DOHH2 (cell line): ENCODE measurements at regions not wholly inside any gene's neighbourhood (a gene's known extent, or its start where the extent isn't known, plus 50 kb on each side); places are given as distances from the start of the nearest gene placed in this dataset.

Experiments used
- EZH2phosphoT487 ChIP-seq: fragments of 200-600 bp; sonication (generic); IDR thresholded peaks from 2 replicates; pipeline ENCODE4 v1.6.1; 2017; ENCODE audit warnings: borderline replicate concordance, mild to moderate bottlenecking, antibody characterized with exemption, low read length, moderate library complexity, mixed read lengths
- TF ChIP-seq, protein P1 (sequence below): fragments of 200-600 bp; sonication (generic); IDR thresholded peaks from one replicate; pipeline ENCODE4 v1.5.1; 2014; ENCODE audit warnings: antibody characterized with exemption, mild to moderate bottlenecking, low read depth, low read length; ENCODE audit not compliant: poor library complexity, severe bottlenecking

DNA sequence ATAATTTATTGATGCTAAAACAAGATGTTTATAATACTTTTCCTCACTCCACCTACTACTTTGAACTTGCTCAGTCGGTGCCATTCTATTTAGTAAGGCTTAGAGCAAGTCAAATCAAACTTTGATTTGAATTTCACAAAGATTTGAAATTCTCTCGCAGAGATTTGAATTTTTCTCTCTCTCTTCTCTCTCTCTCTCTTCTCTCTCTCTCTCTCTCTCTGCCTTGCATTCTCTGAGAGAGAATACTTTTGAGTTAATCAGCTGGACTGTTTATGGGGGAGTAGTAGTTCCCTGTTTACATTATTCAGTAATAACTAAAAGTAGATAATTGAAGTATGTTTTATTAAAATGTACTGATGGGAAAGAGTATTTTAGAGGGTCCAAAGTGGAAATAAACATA lies 488.5 kb upstream of the ANKRD30A start:
- TF ChIP-seq, protein P1, sequence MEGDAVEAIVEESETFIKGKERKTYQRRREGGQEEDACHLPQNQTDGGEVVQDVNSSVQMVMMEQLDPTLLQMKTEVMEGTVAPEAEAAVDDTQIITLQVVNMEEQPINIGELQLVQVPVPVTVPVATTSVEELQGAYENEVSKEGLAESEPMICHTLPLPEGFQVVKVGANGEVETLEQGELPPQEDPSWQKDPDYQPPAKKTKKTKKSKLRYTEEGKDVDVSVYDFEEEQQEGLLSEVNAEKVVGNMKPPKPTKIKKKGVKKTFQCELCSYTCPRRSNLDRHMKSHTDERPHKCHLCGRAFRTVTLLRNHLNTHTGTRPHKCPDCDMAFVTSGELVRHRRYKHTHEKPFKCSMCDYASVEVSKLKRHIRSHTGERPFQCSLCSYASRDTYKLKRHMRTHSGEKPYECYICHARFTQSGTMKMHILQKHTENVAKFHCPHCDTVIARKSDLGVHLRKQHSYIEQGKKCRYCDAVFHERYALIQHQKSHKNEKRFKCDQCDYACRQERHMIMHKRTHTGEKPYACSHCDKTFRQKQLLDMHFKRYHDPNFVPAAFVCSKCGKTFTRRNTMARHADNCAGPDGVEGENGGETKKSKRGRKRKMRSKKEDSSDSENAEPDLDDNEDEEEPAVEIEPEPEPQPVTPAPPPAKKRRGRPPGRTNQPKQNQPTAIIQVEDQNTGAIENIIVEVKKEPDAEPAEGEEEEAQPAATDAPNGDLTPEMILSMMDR: no peak
- TF ChIP-seq EZH2phosphoT487: no peak
